Stimulated activated CD4-positive, alpha-beta T cell treated with anti-CD3 and anti-CD28 coated beads, Interleukin-1b, Interleukin-23, amount 100 ng/mL, for 1 hour (primary cell): ENCODE measurements at regions not wholly inside any gene's neighbourhood (a gene's known extent, or its start where the extent isn't known, plus 50 kb on each side); places are given as distances from the start of the nearest gene placed in this dataset.

ENCODE experiments used
- DNase-seq, 2 donors: peaks; one replicate each; pipeline ENCODE4 v3.0.0-alpha.2; 2020; ENCODE audit warnings: low read depth in 2 of 2

- no peak for DNase-seq
Observed at GRCh38 chr3:106610362-106610959, 741.6 kb upstream of the CBLB start.

- DNase-seq, result no peak
Observed at GRCh38 chr3:106611116-106611515, 742.3 kb upstream of the CBLB start.

GRCh38 chr3:106611841-106612240 lies 743.0 kb upstream of the CBLB start:
- DNase-seq, result no peak

- DNase-seq, result no peak
Observed at GRCh38 chr3:106616556-106616955, 747.7 kb upstream of the CBLB start.

GRCh38 chr3:106617276-106617675 lies 748.5 kb upstream of the CBLB start:
- DNase-seq, result no peak

GRCh38 chr3:106620646-106621045 lies 751.8 kb upstream of the CBLB start:
- DNase-seq, result no peak

GRCh38 chr3:106624154-106624553 lies 753.1 kb upstream of the CCDC54 start:
- DNase-seq, result no peak

- no peak for DNase-seq
Observed at GRCh38 chr3:106628407-106628806, 748.8 kb upstream of the CCDC54 start.

GRCh38 chr3:106629215-106629832 lies 747.9 kb upstream of the CCDC54 start:
- DNase-seq, result no peak

GRCh38 chr3:106631373-106632108 lies 745.7 kb upstream of the CCDC54 start:
- no peak for DNase-seq

GRCh38 chr3:106635271-106635670 lies 742.0 kb upstream of the CCDC54 start:
- DNase-seq, result no peak

- DNase-seq, result no peak
Observed at GRCh38 chr3:106635826-106636225, 741.4 kb upstream of the CCDC54 start.

GRCh38 chr3:106640353-106640752 lies 736.9 kb upstream of the CCDC54 start:
- no peak for DNase-seq

GRCh38 chr3:106642161-106642560 lies 735.1 kb upstream of the CCDC54 start:
- DNase-seq, result no peak

GRCh38 chr3:106643684-106644161 lies 733.5 kb upstream of the CCDC54 start:
- no peak for DNase-seq

GRCh38 chr3:106673926-106674569 lies 703.2 kb upstream of the CCDC54 start:
- DNase-seq, result no peak

- no peak for DNase-seq
Observed at GRCh38 chr3:106675451-106675850, 701.8 kb upstream of the CCDC54 start.

GRCh38 chr3:106678657-106679390 lies 698.4 kb upstream of the CCDC54 start:
- no peak for DNase-seq

- no peak for DNase-seq
Observed at GRCh38 chr3:106683953-106684620, 693.2 kb upstream of the CCDC54 start.

GRCh38 chr3:106685745-106686144 lies 691.5 kb upstream of the CCDC54 start:
- DNase-seq, result no peak

GRCh38 chr3:106687905-106688304 lies 689.3 kb upstream of the CCDC54 start:
- DNase-seq, result no peak
